ENCODE measurements at regions not wholly inside any gene's neighbourhood (a gene's known extent, or its start where the extent isn't known, plus 50 kb on each side); places are given as distances from the start of the nearest gene placed in this dataset.

GRCh38 chr14:82067221-82067875, 533.7 kb upstream of the SEL1L start:
- TF ChIP-seq POLR2A (IDR thresholded peaks at IDR 0.05): no peak
- no peak for TF ChIP-seq CTCF (IDR thresholded peaks at IDR 0.05)

Measured in upper lobe of left lung (tissue), 4 donors.